ENCODE measurements at regions not wholly inside any gene's neighbourhood (a gene's known extent, or its start where the extent isn't known, plus 50 kb on each side); places are given as distances from the start of the nearest gene placed in this dataset.

DNA sequence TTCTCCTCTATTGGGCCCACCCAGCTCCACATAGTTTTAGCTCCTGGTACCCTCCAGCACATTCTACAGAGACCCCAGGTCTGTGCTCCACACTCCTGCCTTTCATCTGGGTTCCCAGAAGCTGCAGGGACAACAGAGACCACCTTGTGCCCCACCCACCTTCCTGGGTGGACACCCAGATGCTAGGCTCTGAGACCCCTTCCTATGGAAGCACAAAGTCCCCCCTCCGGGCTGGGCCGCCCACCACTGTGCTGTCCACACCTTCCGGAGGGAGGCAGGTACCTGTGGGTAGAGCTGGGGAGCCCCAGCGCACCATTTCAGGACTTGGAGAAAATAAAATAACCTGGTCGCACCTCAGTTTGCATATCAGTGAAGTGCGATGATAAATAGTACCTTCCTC lies 224.9 kb upstream of the FOXF1 start:
- TF ChIP-seq, protein P1, sequence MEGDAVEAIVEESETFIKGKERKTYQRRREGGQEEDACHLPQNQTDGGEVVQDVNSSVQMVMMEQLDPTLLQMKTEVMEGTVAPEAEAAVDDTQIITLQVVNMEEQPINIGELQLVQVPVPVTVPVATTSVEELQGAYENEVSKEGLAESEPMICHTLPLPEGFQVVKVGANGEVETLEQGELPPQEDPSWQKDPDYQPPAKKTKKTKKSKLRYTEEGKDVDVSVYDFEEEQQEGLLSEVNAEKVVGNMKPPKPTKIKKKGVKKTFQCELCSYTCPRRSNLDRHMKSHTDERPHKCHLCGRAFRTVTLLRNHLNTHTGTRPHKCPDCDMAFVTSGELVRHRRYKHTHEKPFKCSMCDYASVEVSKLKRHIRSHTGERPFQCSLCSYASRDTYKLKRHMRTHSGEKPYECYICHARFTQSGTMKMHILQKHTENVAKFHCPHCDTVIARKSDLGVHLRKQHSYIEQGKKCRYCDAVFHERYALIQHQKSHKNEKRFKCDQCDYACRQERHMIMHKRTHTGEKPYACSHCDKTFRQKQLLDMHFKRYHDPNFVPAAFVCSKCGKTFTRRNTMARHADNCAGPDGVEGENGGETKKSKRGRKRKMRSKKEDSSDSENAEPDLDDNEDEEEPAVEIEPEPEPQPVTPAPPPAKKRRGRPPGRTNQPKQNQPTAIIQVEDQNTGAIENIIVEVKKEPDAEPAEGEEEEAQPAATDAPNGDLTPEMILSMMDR (IDR thresholded peaks at IDR 0.05; ENCODE audit: insufficient read depth, low read length), result no peak
- no peak for TF ChIP-seq SPI1 (IDR thresholded peaks at IDR 0.05; ENCODE audit: borderline replicate concordance, low read depth)
- no peak for TF ChIP-seq POLR2AphosphoS5 (IDR thresholded peaks at IDR 0.05; ENCODE audit: low read depth)
- TF ChIP-seq, protein P2, sequence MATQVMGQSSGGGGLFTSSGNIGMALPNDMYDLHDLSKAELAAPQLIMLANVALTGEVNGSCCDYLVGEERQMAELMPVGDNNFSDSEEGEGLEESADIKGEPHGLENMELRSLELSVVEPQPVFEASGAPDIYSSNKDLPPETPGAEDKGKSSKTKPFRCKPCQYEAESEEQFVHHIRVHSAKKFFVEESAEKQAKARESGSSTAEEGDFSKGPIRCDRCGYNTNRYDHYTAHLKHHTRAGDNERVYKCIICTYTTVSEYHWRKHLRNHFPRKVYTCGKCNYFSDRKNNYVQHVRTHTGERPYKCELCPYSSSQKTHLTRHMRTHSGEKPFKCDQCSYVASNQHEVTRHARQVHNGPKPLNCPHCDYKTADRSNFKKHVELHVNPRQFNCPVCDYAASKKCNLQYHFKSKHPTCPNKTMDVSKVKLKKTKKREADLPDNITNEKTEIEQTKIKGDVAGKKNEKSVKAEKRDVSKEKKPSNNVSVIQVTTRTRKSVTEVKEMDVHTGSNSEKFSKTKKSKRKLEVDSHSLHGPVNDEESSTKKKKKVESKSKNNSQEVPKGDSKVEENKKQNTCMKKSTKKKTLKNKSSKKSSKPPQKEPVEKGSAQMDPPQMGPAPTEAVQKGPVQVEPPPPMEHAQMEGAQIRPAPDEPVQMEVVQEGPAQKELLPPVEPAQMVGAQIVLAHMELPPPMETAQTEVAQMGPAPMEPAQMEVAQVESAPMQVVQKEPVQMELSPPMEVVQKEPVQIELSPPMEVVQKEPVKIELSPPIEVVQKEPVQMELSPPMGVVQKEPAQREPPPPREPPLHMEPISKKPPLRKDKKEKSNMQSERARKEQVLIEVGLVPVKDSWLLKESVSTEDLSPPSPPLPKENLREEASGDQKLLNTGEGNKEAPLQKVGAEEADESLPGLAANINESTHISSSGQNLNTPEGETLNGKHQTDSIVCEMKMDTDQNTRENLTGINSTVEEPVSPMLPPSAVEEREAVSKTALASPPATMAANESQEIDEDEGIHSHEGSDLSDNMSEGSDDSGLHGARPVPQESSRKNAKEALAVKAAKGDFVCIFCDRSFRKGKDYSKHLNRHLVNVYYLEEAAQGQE (IDR thresholded peaks at IDR 0.05; ENCODE audit: insufficient replicate concordance, low read depth), result no peak
- TF ChIP-seq GABPA (IDR thresholded peaks at IDR 0.05; ENCODE audit: low read depth), result no peak

Data from HL-60 (cell line).